ENCODE measurements at regions not wholly inside any gene's neighbourhood (a gene's known extent, or its start where the extent isn't known, plus 50 kb on each side); places are given as distances from the start of the nearest gene placed in this dataset.

GRCh38 chr1:193755441-193755840, 569.0 kb upstream of the B3GALT2 start:
- Mint-ChIP-seq H3K4me1 (no peaks in the 10 kb centered on the region), H3K27ac (no peak overlapping the region), H3K27me3 (ENCODE audit: low read depth) (no peaks in the 10 kb centered on the region), H3K36me3 (ENCODE audit: low read depth) (no peaks in the 10 kb centered on the region), H3K9me3 (peaks cover 4% of the 10 kb centered on the region), H3K4me3 (no peak overlapping the region)
- TF ChIP-seq CTCF (IDR thresholded peaks at IDR 0.05; ENCODE audit: unreplicated experiment in 3 of 3) = no peak

GRCh38 chr1:193754732-193755427, 568.5 kb upstream of the B3GALT2 start:
- H3K27me3 Mint-ChIP-seq (ENCODE audit: low read depth) = no peaks in the 10 kb centered on the region

GRCh38 chr1:193754151-193754550, 567.7 kb upstream of the B3GALT2 start:
- Mint-ChIP-seq H3K27ac (no peak overlapping the region), H3K27me3 (ENCODE audit: low read depth) (no peaks in the 10 kb centered on the region), H3K36me3 (ENCODE audit: low read depth) (no peaks in the 10 kb centered on the region), H3K4me1 (no peaks in the 10 kb centered on the region), H3K4me3 (no peak overlapping the region), H3K9me3 (peaks cover 4% of the 10 kb centered on the region)
- no peak for TF ChIP-seq CTCF (IDR thresholded peaks at IDR 0.05; ENCODE audit: unreplicated experiment in 3 of 3)

More at GRCh38 chr1:193754732-193755427, 568.5 kb upstream of the B3GALT2 start:
- Mint-ChIP-seq H3K9me3 (peaks cover 4% of the 10 kb centered on the region), H3K27ac (no peak overlapping the region), H3K4me1 (no peaks in the 10 kb centered on the region), H3K36me3 (ENCODE audit: low read depth) (no peaks in the 10 kb centered on the region), H3K4me3 (no peak overlapping the region)
- TF ChIP-seq CTCF (IDR thresholded peaks at IDR 0.05; ENCODE audit: unreplicated experiment in 3 of 3) = no peak

GRCh38 chr1:193753038-193753756, 566.8 kb upstream of the B3GALT2 start:
- Mint-ChIP-seq H3K4me1 (no peaks in the 10 kb centered on the region), H3K36me3 (ENCODE audit: low read depth) (no peaks in the 10 kb centered on the region), H3K27ac (no peak overlapping the region), H3K4me3 (no peak overlapping the region), H3K27me3 (ENCODE audit: low read depth) (no peaks in the 10 kb centered on the region), H3K9me3 (peaks cover 4% of the 10 kb centered on the region)
- TF ChIP-seq CTCF (IDR thresholded peaks at IDR 0.05; ENCODE audit: unreplicated experiment in 3 of 3) = no peak

- no peak overlapping the region for H3K4me3 Mint-ChIP-seq
- no peak for TF ChIP-seq CTCF (IDR thresholded peaks at IDR 0.05; ENCODE audit: unreplicated experiment in 3 of 3)
- no peak overlapping the region for H3K27ac Mint-ChIP-seq
- no peaks in the 10 kb centered on the region for H3K36me3 Mint-ChIP-seq (ENCODE audit: low read depth)
- no peaks in the 10 kb centered on the region for H3K27me3 Mint-ChIP-seq (ENCODE audit: low read depth)
- H3K9me3 Mint-ChIP-seq = no peaks in the 10 kb centered on the region
- no peaks in the 10 kb centered on the region for H3K4me1 Mint-ChIP-seq
Observed at GRCh38 chr1:193749868-193750267, 563.5 kb upstream of the B3GALT2 start.
